VCaP (cell line): ENCODE measurements at regions not wholly inside any gene's neighbourhood (a gene's known extent, or its start where the extent isn't known, plus 50 kb on each side); places are given as distances from the start of the nearest gene placed in this dataset.
"Not testable (repeated sequence)": the region's sequence is repeated elsewhere in the genome, so short reads cannot be mapped to it uniquely, and the experiment has no call there.

Experiments used
- H3K27ac ChIP-seq: fragments of 450-650 bp; 2 replicates; pipeline ENCODE4 v1.5.1; 2017
- TF ChIP-seq, protein P1 (sequence below): fragments of 450-650 bp; conservative IDR thresholded peaks from 2 replicates; pipeline ENCODE4 v1.5.1; 2017; ENCODE audit warnings: mild to moderate bottlenecking, moderate library complexity

DNA sequence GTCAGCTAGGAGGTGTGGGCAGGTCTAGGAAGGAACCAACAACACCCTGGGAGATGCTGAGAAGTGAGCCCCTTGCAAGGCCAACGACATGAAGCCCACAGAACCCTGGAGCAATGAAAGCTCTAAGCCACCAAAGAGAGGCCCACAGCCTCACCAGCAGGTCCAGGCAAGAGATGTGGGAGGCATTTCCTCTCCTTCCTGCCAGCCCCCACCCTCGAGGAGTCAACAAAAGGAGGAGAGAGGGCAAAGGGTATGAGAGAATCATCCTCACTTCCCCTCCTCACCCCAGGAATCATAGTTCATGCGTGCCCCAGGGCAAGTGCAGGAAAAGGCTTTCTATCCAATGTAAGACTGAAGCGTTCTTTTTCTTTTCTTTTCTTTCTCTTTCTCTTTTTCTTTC is 195.8 kb downstream of the SHQ1 start:
- no peak overlapping the region for H3K27ac ChIP-seq
- TF ChIP-seq, protein P1, sequence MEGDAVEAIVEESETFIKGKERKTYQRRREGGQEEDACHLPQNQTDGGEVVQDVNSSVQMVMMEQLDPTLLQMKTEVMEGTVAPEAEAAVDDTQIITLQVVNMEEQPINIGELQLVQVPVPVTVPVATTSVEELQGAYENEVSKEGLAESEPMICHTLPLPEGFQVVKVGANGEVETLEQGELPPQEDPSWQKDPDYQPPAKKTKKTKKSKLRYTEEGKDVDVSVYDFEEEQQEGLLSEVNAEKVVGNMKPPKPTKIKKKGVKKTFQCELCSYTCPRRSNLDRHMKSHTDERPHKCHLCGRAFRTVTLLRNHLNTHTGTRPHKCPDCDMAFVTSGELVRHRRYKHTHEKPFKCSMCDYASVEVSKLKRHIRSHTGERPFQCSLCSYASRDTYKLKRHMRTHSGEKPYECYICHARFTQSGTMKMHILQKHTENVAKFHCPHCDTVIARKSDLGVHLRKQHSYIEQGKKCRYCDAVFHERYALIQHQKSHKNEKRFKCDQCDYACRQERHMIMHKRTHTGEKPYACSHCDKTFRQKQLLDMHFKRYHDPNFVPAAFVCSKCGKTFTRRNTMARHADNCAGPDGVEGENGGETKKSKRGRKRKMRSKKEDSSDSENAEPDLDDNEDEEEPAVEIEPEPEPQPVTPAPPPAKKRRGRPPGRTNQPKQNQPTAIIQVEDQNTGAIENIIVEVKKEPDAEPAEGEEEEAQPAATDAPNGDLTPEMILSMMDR: no peak

DNA sequence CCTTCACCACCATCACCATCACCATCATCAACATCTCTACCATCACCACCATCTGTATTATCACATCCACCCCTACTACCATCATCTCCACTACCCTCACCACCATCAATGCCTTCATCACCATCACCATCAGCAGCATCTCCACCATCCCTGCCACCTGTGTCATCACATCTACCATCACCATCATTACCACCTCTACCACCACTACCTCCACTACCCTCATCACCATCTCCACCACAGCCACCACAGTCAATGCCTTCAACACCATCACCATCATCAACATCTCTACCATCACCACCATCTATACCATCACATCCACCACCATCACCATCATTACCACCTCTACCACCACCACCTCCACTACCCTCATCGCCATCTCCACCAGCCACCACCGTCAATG is 196.7 kb downstream of the SHQ1 start:
- H3K27ac ChIP-seq: no peak overlapping the region
- TF ChIP-seq, protein P1: no peak

DNA sequence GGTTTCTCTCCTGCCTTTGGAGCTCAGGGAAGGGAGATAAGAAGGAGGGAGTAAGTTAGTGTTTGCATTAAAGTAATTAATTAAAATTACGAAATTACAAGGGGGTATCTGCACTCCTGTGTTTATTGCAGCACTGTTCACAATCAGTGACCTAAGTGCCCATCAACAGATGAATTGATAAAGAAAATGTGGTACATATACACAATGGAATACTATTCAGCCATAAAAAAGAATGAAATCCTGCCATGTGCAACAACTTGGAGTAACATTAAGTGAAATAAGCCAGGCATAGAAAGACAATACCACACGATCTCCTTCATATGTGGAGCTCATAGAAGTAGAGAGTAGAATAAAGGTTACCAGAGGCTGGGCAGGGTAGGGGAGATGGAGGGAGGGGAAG is 202.0 kb downstream of the SHQ1 start:
- no peak overlapping the region for H3K27ac ChIP-seq
- TF ChIP-seq, protein P1: no peak

DNA sequence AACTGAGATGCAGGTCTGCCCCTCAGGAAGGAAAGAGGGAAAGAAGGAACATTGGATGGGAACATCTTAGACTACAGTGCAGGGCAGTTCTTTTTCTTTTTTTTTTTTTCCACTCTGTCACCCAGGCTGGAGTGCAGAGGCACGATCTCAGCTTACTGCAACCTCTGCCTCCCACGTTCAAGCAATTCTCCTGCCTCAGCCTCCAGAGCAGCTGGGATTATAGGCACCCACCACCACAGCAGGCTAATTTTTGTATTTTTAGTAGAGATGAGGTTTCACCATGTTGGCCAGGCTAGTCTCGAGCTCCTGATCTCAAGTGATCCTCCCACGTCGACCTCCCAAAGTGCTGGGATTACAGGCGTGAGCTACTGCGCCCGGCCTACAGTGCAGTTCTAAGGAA is 204.6 kb downstream of the SHQ1 start:
- H3K27ac ChIP-seq: not testable (repeated sequence)

DNA sequence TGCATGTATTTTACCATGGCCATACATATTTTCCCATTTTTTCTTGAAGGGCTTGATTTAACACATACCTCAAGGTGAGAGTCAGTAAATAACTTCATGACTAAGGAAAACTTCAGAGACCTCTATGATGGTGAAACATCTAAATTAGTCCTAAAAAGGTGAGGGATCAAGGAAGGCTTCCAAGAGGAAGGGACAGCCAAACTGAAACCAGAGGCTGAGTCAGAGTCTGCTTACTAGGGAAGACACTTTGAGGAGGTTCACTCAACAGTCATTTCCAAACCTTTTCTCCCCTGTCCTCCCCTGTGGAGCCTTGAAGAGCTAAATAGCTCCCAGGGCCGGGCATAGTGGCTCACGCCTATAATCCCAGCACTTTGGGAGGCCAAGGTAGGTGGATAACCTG is 206.6 kb downstream of the SHQ1 start:
- no peak overlapping the region for H3K27ac ChIP-seq
- TF ChIP-seq, protein P1: no peak

DNA sequence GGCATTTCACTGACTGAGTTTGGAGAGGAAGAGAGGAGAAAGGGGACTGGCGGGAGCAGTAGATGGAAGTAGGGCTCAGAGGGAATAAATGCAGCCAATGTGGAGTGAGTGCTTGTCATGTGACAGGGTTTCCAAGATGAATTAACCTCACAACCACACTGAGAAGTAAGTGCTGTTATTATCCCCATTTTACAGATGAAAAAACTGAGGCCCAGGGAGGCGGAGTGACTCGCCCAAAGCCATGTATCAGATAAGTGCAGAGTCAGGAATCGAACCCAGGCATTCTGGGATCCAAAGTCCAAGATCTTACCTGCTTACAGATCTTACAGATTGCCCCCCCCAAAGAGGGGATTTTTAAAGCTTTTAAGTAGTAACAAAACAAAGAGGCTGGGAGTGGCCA is 207.2 kb downstream of the SHQ1 start:
- TF ChIP-seq, protein P1: no peak
- H3K27ac ChIP-seq: no peak overlapping the region

DNA sequence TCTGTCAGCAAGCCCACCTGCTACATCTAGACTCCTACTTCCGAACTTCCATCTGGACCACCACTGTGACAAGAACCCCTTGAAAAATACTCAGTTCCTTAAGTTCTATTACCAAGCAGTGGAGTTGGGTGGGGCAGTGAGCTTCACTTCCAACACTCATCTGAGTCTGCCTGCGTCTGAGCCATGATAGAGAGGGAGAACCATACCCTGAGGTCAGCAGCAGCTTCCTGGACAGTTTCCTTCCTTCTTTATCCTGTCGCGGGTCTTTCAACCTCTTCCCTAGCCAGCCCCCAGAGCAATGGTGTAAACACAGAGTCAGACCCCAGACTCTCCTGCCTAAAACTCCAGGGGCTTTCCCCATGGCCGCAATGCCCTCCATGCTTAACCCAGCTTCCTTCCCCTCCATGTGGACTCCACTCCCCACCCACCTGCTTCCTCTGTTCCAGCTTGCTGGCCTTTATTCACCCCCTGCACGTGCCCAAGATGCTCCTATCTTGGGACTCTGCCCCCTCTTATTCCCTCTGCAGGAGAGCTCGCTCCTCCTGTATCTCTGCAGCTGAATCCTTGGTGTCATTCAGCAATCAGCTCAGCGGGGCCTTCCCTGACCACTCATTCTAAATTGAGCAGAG is 211.2 kb downstream of the SHQ1 start:
- no peak overlapping the region for H3K27ac ChIP-seq
- TF ChIP-seq, protein P1: no peak

DNA sequence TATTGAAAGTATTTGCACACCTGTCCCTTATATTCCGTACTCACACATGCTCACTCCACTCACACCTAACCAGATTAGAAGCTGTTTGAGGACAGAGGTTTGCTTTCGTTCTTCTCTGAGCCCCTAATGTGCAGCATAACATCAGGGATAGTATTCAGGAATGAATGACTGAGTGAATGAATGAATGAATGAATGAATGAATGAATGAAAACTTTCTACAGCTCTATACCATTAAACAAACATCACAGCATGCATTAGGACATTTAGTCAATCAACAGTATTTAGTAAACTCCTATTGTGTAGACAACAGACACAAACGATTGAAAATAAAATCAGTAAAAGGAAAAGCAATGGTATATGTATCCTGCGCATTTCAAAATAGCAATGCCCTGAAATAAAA is 212.7 kb downstream of the SHQ1 start:
- no peak overlapping the region for H3K27ac ChIP-seq
- TF ChIP-seq, protein P1: no peak
